Activated CD8-positive, alpha-beta T cell treated with anti-CD3 and anti-CD28 coated beads, Interleukin-2, amount 10 ng/mL, durations not matched to agents 7 days and 5 days (primary cell): ENCODE measurements at regions not wholly inside any gene's neighbourhood (a gene's known extent, or its start where the extent isn't known, plus 50 kb on each side); places are given as distances from the start of the nearest gene placed in this dataset.
"Not testable (repeated sequence)": the region's sequence is repeated elsewhere in the genome, so short reads cannot be mapped to it uniquely, and the experiment has no call there.

Experiments
- ATAC-seq: fragments of 150-1000 bp; cut with Tn5 transposase; one replicate; pipeline ENCODE4 v1.10.0; 2021; ENCODE audit warnings: moderate library complexity
- CTCF ChIA-PET: fragments of 350-600 bp; sonication (Branson Sonifier 250); formaldehyde crosslinking; loops from one replicate; lab custom pipeline; 2021; ENCODE audit warnings: antibody characterized with exemption; lab: Charles Lee
- POLR2A ChIA-PET: fragments of 350-600 bp; sonication (Branson Sonifier 250); formaldehyde crosslinking; loops from one replicate; lab custom pipeline; 2021; ENCODE audit warnings: antibody characterized with exemption; lab: Charles Lee
- DNase-seq: peaks from one replicate; pipeline ENCODE4 v3.0.0-alpha.2; 2020
- H3K27ac Mint-ChIP-seq: one replicate; pipeline ENCODE4 v1.8.0; 2021; ENCODE audit warnings: mild to moderate bottlenecking, mixed read lengths
- H3K27me3 Mint-ChIP-seq: one replicate; pipeline ENCODE4 v1.8.0; 2021; ENCODE audit warnings: low read depth, mixed read lengths
- H3K36me3 Mint-ChIP-seq: one replicate; pipeline ENCODE4 v1.8.0; 2021; ENCODE audit warnings: low read depth, mixed read lengths
- H3K4me1 Mint-ChIP-seq: one replicate; pipeline ENCODE4 v1.8.0; 2021; ENCODE audit warnings: low read depth, mixed read lengths
- H3K4me3 Mint-ChIP-seq: one replicate; pipeline ENCODE4 v1.8.0; 2021; ENCODE audit warnings: mild to moderate bottlenecking, mixed read lengths
- H3K9me3 Mint-ChIP-seq: one replicate; pipeline ENCODE4 v1.8.0; 2022; ENCODE audit warnings: mixed read lengths; ENCODE audit not compliant: insufficient read depth

DNA sequence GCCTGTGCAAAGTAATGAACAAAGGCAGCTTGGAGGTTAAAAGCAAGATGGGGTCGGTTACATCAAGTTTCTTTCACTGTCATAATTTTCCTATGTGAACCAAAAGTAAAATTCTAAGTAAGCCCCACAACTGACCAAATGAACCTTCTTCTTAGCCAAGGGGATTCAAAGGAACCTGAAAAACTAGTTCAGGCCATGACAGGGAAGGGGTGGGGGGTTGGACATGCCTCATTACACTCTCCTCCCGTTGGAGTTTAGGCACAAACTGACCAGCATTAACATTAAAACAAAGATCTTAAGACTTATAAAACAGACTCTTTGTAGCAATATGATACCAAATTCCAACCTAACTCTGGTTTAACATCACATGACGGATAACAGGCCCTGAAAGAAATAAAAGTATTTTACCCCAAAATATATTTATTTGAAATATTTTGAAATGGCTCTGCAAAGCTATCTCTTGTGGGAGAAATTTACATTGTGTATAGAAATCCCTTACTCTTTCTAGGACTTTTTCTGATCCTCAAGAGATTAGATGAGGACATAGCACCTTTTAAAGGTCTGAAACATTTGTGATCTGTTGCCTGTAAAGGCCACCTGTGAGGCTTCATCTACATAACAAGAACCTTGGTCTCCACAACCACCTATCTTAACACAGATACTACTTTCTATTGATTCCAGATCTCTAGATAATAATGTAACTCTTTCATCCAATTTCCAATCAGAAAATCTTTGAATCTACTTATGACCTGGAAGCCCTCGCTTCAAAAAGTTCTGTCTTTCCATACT lies 1829.0 kb upstream of the MIR17HG start:
- Mint-ChIP-seq H3K4me3 (no peak overlapping the region), H3K27me3 (no peaks in the 10 kb centered on the region)
- no peak for DNase-seq

DNA sequence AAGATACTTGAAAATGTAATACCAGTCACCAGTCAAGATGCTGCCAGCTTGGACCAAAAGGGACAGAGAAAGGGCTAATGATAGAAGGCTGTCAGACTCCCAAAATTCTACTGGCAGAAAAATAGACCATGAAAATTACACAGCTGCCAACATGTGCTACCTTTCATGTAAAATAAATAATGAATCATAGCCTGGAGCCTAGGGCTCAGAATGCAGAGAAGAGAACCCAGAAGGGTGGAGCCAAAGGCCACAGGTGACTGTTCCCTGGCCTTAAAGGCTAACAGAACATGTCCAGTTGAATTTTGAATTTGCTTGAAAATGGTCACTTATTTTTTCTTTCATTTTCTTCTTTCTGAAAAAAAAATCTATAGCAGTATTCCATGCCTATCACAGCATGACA lies 1827.0 kb upstream of the MIR17HG start:
- Mint-ChIP-seq H3K9me3 (peaks cover 24% of the 10 kb centered on the region), H3K4me1 (no peaks in the 10 kb centered on the region), H3K27me3 (no peaks in the 10 kb centered on the region), H3K27ac (no peak overlapping the region), H3K4me3 (no peak overlapping the region), H3K36me3 (no peaks in the 10 kb centered on the region)
- ATAC-seq (no peak), DNase-seq (no peak)
- ChIA-PET CTCF (no interaction called here), POLR2A (no interaction called here)

More for the DNA sequence above, 1829.0 kb upstream of the MIR17HG start:
- Mint-ChIP-seq H3K9me3 (peaks cover 24% of the 10 kb centered on the region), H3K27ac (no peak overlapping the region), H3K36me3 (no peaks in the 10 kb centered on the region), H3K4me1 (no peaks in the 10 kb centered on the region)
- ChIA-PET POLR2A (no interaction called here), CTCF (no interaction called here)
- no peak for ATAC-seq

DNA sequence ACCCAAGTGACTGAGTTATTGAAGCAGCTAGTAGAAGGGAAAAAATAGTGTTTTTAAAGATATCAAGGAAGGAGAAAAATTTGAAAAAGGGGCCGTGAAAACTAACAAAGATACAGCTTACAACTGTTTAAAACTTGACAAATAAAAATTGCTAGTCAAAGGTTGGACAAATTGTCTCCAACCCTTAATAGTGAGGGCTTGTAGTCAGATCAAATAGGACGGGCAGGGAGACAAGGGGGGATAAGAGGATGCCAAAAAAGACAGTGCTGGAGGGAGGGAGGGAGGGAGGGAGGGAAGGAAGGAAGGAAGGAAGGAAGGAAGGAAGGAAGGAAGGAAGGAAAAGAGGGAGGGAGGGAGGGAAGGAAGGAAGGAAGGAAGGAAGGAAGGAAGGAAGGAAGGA lies 1825.8 kb upstream of the MIR17HG start:
- POLR2A ChIA-PET, ATAC-seq, H3K36me3 Mint-ChIP-seq, H3K4me1 Mint-ChIP-seq, H3K4me3 Mint-ChIP-seq, H3K27me3 Mint-ChIP-seq, DNase-seq, H3K27ac Mint-ChIP-seq, CTCF ChIA-PET: not testable (repeated sequence)
- H3K9me3 Mint-ChIP-seq, result peaks cover 33% of the 10 kb centered on the region

DNA sequence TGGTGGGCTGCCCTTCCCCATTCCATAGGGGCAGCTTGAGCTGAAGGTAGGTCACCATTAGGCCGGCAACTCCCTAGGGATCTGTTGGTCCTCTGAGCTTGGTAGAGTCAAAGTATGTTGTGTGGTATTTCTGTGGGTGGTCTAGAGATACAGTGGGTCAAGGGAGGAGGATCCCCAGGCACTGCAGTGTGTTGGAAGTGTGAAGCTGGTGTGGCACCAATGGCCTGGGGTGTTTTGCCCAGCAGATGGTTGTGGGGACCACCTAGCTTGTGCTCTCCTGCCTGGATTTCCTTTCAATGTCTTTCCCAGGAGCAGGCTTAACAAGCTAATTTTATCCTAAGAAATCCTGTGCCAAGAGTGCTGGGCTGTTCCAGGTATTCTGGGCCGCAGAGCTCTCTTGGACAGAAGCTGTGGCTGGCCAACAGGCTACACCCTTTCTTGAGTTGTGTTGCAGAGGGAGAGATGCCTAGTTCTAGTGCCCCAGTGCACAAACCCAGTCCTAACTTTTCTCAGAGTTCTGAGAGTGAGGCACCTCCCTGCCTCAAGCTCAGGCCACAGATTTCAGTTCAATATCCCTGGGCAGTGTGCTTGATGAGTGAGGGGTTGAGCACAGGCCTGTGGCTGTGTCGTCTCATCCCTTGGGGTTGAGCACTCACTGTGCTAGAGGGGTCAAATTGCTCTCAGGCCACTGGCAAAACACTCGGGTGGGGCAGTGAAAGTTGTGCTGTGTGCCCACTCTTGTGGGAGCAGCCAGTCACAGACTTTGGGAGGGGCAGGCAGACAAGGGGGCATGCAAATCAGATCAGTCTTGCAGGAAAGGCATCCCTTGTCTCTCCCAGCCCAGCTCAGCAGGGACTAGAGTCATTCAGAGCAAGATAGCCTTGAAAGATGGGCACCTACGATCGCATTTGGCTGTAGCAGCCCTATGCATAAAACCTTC lies 1806.1 kb upstream of the MIR17HG start:
- no peaks in the 10 kb centered on the region for H3K36me3 Mint-ChIP-seq
- no peaks in the 10 kb centered on the region for H3K27me3 Mint-ChIP-seq
- CTCF ChIA-PET, result no interaction called here
- no peak for ATAC-seq
- no peaks in the 10 kb centered on the region for H3K4me1 Mint-ChIP-seq
- H3K9me3 Mint-ChIP-seq, result peaks cover 22% of the 10 kb centered on the region
- POLR2A ChIA-PET, result no interaction called here
- no peak overlapping the region for H3K27ac Mint-ChIP-seq
- no peak for DNase-seq
- no peak overlapping the region for H3K4me3 Mint-ChIP-seq

DNA sequence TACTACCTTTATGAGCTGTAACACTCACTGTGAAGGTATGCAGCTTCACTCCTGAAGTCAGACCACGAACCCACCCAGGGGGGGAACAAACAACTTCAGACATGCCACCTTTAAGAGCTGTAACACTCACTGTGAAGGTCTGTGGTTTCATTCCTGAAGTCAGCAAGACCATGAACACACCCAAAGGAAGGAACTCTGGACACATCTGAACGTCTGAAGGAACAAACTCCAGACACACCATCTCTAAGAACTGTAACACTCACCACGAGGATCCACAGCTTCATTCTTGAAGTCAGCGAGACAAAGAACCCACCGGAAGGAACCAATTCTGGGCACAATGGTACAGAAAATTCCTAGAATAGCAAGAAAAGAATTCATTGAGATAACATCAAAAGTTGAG lies 1796.5 kb upstream of the MIR17HG start:
- no peak overlapping the region for H3K4me3 Mint-ChIP-seq
- peaks cover 3% of the 10 kb centered on the region for H3K9me3 Mint-ChIP-seq
- no peaks in the 10 kb centered on the region for H3K36me3 Mint-ChIP-seq
- CTCF ChIA-PET, result no interaction called here
- no peak for ATAC-seq
- no peak overlapping the region for H3K27ac Mint-ChIP-seq
- POLR2A ChIA-PET, result no interaction called here
- no peak for DNase-seq
- H3K4me1 Mint-ChIP-seq, result no peaks in the 10 kb centered on the region
- no peaks in the 10 kb centered on the region for H3K27me3 Mint-ChIP-seq

DNA sequence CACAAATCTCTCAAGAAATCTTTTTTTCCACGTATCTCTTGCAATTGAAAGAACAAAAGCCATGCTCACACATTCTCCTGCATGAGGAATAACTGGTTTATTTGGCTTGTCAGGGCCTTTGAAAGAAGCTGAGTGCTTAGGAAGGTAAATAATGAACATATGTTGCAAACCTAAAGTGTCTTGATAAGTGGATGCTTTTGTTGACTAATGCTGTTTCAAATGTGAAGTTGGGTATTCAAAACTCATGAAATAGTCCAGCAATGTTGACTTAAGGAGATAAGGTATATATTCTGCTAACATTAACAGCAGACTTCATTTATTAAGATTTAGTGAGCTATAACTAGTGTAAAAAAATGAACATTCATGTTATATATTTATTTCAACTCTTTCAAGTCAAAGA lies 1792.7 kb upstream of the MIR17HG start:
- ChIA-PET POLR2A (no interaction called here), CTCF (no interaction called here)
- Mint-ChIP-seq H3K27ac (no peak overlapping the region), H3K4me3 (no peak overlapping the region), H3K4me1 (no peaks in the 10 kb centered on the region), H3K27me3 (no peaks in the 10 kb centered on the region), H3K9me3 (peaks cover 6% of the 10 kb centered on the region), H3K36me3 (no peaks in the 10 kb centered on the region)
- ATAC-seq (no peak), DNase-seq (no peak)

DNA sequence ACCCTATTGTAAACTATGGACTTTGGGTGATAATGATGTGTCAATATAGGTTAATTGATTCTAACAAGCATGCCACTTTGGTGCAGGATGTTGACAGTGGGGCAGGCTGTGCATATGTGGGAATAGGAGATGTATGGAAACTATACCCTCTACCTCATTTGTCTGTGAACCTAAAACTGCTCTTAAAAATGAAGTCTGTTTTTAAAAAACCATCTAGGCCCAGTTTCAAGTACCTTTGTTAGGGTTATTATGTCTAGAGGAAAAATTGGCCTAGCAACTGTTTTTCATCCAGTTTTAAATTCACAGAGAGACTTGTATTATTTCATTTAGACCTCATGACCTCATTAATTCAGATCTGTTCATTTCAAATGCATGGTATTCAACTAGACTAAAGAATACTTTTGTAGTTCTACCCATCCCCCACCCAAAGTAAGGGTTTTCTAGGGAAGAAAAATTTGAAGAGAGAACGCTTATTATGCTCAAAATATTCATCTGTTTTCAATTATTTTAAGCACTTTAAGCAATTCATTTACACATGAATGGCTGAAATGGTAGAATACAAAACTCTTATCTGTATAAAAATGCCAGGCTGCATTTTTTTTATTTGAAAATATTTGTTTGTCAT lies 1781.9 kb upstream of the MIR17HG start:
- ATAC-seq, result no peak
- no peaks in the 10 kb centered on the region for H3K27me3 Mint-ChIP-seq
- H3K9me3 Mint-ChIP-seq, result peaks cover 17% of the 10 kb centered on the region
- no peak overlapping the region for H3K27ac Mint-ChIP-seq
- H3K4me3 Mint-ChIP-seq, result no peak overlapping the region
- no peaks in the 10 kb centered on the region for H3K4me1 Mint-ChIP-seq
- POLR2A ChIA-PET, result no interaction called here
- H3K36me3 Mint-ChIP-seq, result no peaks in the 10 kb centered on the region
- CTCF ChIA-PET, result no interaction called here
- DNase-seq, result no peak

DNA sequence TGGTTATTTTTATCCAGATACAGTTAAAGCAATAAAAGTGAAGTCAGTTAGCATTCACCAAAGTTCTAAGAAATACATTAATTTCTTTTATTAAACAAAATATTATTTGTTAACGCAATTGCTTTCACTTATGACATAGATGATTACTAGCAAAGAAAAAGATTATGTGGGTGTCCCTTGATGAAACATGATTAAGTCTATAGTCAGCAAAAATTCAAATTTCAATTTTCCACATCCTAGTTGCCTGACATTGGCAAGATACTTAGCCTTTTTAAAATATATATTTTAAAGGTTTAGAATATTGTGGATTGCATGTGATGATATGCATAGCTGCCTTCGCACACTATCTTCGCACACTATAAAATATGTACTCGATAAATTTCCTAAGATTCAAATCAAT lies 1780.5 kb upstream of the MIR17HG start:
- Mint-ChIP-seq H3K4me3 (no peak overlapping the region), H3K9me3 (peaks cover 17% of the 10 kb centered on the region), H3K27me3 (no peaks in the 10 kb centered on the region), H3K4me1 (no peaks in the 10 kb centered on the region), H3K27ac (no peak overlapping the region), H3K36me3 (no peaks in the 10 kb centered on the region)
- ChIA-PET CTCF (no interaction called here), POLR2A (no interaction called here)
- no peak for DNase-seq
- ATAC-seq, result no peak

DNA sequence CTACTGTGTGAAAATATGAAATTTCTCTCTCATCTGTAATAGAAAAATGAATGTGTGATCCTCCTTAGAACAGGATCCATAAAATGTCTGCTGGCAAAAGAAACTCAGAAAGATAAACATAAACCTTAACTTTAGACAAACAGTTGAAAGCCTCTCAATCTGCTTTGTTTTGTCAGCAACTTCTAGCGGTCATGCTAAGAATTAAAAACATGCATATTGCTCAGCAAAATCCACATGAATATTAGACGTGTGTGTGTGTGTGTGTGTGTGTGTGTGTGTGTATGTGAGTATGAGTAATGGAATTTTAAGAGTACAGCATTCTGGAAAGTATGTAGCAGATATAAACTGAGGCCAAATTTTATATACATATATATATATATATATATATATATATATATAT lies 1779.2 kb upstream of the MIR17HG start:
- no peak for ATAC-seq
- ChIA-PET CTCF (no interaction called here), POLR2A (no interaction called here)
- Mint-ChIP-seq H3K36me3 (no peaks in the 10 kb centered on the region), H3K27ac (no peak overlapping the region), H3K27me3 (no peaks in the 10 kb centered on the region), H3K4me3 (no peak overlapping the region), H3K9me3 (peaks cover 9% of the 10 kb centered on the region), H3K4me1 (no peaks in the 10 kb centered on the region)
- no peak for DNase-seq

DNA sequence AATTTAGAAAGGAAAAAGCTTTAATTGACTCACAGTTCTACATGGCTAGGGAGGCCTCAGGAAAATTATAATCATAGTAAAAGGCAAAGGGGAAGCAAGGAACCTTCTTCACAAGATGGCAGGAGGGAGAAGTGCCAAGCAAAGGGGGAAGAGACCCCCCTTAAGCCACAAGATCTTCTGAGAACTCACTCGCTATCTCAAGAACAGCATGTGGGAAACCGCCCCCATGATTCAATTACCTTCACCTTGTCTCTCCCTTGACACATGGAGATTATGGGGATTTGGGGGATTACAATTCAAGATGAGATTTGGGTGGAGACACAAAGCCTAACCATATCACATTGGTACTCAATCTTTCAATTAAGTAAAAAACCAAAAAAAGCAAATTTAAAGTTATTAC lies 1778.7 kb upstream of the MIR17HG start:
- Mint-ChIP-seq H3K4me1 (no peaks in the 10 kb centered on the region), H3K27ac (no peak overlapping the region), H3K27me3 (no peaks in the 10 kb centered on the region), H3K36me3 (no peaks in the 10 kb centered on the region), H3K9me3 (peaks cover 4% of the 10 kb centered on the region), H3K4me3 (no peak overlapping the region)
- DNase-seq (no peak), ATAC-seq (no peak)
- ChIA-PET CTCF (no interaction called here), POLR2A (no interaction called here)

DNA sequence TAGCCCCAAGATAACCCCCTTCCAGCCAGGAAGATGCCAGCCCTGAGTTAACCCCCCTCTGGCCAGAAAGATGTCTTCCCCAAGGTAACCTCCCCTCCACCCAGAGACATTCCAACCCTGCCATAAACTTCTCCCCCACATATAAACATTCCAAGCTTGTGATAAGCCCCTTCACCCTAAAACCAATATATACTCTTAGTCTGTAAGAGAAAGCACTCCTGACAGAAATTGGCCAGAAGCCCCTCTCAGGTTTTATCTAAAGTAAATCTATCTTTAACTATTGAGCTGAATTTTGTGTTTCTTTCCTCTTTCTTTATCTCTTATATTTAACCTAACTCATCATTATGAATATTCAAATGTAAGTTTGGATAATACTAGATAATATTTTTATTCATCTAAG lies 1775.8 kb upstream of the MIR17HG start:
- DNase-seq, result no peak
- H3K27ac Mint-ChIP-seq, result no peak overlapping the region
- no peaks in the 10 kb centered on the region for H3K36me3 Mint-ChIP-seq
- peaks cover 12% of the 10 kb centered on the region for H3K9me3 Mint-ChIP-seq
- no peaks in the 10 kb centered on the region for H3K4me1 Mint-ChIP-seq
- ATAC-seq, result no peak
- POLR2A ChIA-PET, result no interaction called here
- H3K4me3 Mint-ChIP-seq, result no peak overlapping the region
- no peaks in the 10 kb centered on the region for H3K27me3 Mint-ChIP-seq
- CTCF ChIA-PET, result no interaction called here

DNA sequence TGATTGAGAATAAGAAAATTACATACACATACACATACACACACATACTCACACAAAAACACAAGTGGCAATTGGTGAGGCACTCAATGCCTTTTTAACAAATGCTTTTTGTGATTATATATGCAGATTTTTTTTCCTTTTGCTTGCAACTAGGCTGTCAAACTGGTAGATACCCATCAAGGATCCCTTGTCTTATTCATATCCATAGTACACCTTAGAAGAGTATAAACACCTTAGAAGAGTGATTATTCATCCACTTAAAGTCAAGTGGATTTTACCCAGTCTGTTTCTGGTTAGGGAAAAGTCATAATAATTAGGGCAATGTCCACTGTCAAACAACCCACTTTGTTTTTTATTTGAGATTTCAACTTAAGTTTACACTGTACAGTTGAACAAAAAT lies 1773.4 kb upstream of the MIR17HG start:
- Mint-ChIP-seq H3K9me3 (peaks cover 12% of the 10 kb centered on the region), H3K27me3 (no peaks in the 10 kb centered on the region), H3K36me3 (no peaks in the 10 kb centered on the region), H3K4me1 (no peaks in the 10 kb centered on the region), H3K4me3 (no peak overlapping the region), H3K27ac (no peak overlapping the region)
- ChIA-PET CTCF (no interaction called here), POLR2A (no interaction called here)
- DNase-seq (no peak), ATAC-seq (no peak)
